Neutrophil (primary cell): ENCODE measurements at regions not wholly inside any gene's neighbourhood (a gene's known extent, or its start where the extent isn't known, plus 50 kb on each side); places are given as distances from the start of the nearest gene placed in this dataset.
"Not testable (repeated sequence)": the region's sequence is repeated elsewhere in the genome, so short reads cannot be mapped to it uniquely, and the experiment has no call there.

Source experiments
- H3K27ac ChIP-seq: fragments of 200-600 bp; sonication (generic); 2 replicates; pipeline ENCODE4 v1.5.1; 2016; ENCODE audit warnings: mild to moderate bottlenecking, moderate library complexity
- H3K27me3 ChIP-seq: fragments of 200-600 bp; sonication (generic); 2 replicates; pipeline ENCODE4 v1.6.0; 2016; ENCODE audit warnings: mild to moderate bottlenecking
- H3K36me3 ChIP-seq: fragments of 200-600 bp; sonication (generic); 2 replicates; pipeline ENCODE4 v1.5.1; 2017
- H3K4me1 ChIP-seq, 2 experiments: fragments of 200-600 bp in 1 of 2; sonication (generic) in 1 of 2; 1 replicate in 1 of 2; 2 replicates in 1 of 2; pipeline versions ENCODE4 v1.5.1 to v1.6.1; 2013 to 2016; ENCODE audit warnings: low read depth in 1 of 2, low read length in 1 of 2, mild to moderate bottlenecking in 1 of 2, moderate library complexity in 1 of 2; ENCODE audit not compliant: control insufficient read depth in 1 of 2, insufficient read depth in 1 of 2
- H3K4me3 ChIP-seq, 2 experiments: fragments of 200-600 bp in 1 of 2; sonication (generic) in 1 of 2; 1 replicate in 1 of 2; 2 replicates in 1 of 2; pipeline ENCODE4 v1.5.1; 2013 to 2016; ENCODE audit warnings: low read depth in 1 of 2, low read length in 1 of 2, mild to moderate bottlenecking in 1 of 2, moderate library complexity in 1 of 2
- H3K9me3 ChIP-seq: fragments of 200-600 bp; sonication (generic); 2 replicates; pipeline ENCODE4 v1.5.1; 2016
- TF ChIP-seq, protein P1 (sequence below): fragments of 200-600 bp; sonication (generic); IDR thresholded peaks from 2 replicates; pipeline ENCODE4 v1.5.1; 2016; ENCODE audit warnings: antibody characterized with exemption

- Histone ChIP-seq H3K36me3 (no peaks in the 10 kb centered on the region), H3K9me3 (no peaks in the 10 kb centered on the region), H3K4me1 (no peaks in the 10 kb centered on the region), H3K27ac (no peak overlapping the region), H3K4me3 (no peak overlapping the region), H3K27me3 (no peaks in the 10 kb centered on the region)
- TF ChIP-seq, protein P1, sequence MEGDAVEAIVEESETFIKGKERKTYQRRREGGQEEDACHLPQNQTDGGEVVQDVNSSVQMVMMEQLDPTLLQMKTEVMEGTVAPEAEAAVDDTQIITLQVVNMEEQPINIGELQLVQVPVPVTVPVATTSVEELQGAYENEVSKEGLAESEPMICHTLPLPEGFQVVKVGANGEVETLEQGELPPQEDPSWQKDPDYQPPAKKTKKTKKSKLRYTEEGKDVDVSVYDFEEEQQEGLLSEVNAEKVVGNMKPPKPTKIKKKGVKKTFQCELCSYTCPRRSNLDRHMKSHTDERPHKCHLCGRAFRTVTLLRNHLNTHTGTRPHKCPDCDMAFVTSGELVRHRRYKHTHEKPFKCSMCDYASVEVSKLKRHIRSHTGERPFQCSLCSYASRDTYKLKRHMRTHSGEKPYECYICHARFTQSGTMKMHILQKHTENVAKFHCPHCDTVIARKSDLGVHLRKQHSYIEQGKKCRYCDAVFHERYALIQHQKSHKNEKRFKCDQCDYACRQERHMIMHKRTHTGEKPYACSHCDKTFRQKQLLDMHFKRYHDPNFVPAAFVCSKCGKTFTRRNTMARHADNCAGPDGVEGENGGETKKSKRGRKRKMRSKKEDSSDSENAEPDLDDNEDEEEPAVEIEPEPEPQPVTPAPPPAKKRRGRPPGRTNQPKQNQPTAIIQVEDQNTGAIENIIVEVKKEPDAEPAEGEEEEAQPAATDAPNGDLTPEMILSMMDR, result no peak
Observed at GRCh38 chr18:40250236-40250635, 1704.8 kb upstream of the PIK3C3 start.

DNA sequence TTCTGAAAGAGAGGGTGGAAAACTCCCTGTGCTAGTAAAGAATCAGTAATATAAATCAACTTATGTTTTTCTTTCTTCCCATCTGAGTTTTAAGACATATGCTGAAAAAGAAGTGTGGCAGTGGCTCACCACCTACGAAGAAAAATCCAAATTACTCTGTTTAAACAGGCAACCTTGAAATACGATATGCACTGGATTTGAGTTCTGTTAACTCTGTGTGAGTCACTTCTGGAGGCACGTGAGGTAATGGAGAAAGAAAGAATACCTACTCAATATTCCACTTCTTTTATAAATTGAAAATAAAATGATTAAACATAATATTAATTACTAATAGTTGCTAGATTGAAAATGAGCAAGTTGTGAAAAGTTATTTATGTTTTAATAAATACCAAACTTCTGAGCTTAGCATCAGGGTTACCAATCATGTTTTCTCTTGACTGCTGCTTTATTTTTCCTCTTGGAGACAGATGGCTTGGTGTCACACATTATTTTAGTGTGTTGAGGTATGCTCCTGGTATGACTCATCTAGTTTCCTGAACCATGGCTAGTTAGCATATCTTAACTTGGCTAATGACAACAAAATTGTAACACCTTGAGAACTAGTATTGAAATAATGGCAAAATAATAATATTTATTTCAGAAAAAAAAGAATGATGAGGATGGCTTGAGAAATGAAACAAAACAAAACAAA lies 1705.5 kb upstream of the PIK3C3 start:
- TF ChIP-seq, protein P1, result no peak

GRCh38 chr18:40245612-40246011 lies 1709.4 kb upstream of the PIK3C3 start:
- H3K36me3 ChIP-seq, H3K4me1 ChIP-seq, H3K27me3 ChIP-seq, H3K27ac ChIP-seq, H3K9me3 ChIP-seq, H3K4me3 ChIP-seq: not testable (repeated sequence)

More for the DNA sequence above, 1705.5 kb upstream of the PIK3C3 start:
- no peak overlapping the region for H3K27ac ChIP-seq
- H3K36me3 ChIP-seq, result no peaks in the 10 kb centered on the region
- no peaks in the 10 kb centered on the region for H3K9me3 ChIP-seq
- no peak overlapping the region for H3K4me3 ChIP-seq
- H3K4me1 ChIP-seq, result no peaks in the 10 kb centered on the region
- H3K27me3 ChIP-seq, result no peaks in the 10 kb centered on the region

DNA sequence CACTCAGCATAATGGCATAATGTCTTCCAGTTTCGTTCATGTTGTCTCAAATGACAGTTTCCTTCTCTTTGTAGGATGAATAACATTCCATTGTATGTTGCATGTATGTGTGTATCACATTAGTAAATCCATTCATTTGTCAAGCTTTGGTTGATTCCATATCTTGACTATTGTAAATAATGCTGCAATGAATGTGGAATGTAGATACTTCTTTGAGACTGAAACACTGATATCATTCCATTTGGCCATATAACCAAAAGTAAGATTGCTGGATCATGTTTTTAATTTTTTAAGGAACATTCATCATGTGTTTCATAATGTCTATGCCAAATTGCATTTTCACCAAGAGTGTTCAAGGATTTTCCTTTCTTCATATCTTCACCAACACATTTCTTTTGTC lies 1711.4 kb upstream of the PIK3C3 start:
- TF ChIP-seq, protein P1, result no peak

DNA sequence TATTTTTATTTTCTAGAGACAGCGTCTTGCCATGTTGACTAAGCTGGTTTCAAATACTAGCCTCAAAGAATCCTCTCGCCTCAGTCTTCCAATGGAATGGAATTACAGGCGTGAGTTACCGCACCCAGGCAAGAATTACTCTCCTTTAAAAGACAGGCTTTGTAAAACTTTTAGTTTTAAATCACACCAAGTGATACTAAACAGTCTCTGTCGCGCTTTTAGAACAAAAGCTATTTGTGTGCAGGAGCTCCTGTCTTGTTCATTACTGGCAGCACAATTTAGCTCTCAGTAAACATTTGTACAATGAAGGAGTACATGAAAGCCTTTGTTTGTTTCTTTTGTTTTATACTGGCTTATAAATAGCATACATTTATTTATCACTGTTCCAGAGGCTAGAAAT lies 1719.2 kb upstream of the PIK3C3 start:
- no peaks in the 10 kb centered on the region for H3K4me1 ChIP-seq
- no peak overlapping the region for H3K27ac ChIP-seq
- no peaks in the 10 kb centered on the region for H3K9me3 ChIP-seq
- no peak overlapping the region for H3K4me3 ChIP-seq
- TF ChIP-seq, protein P1, result no peak
- H3K27me3 ChIP-seq, result no peaks in the 10 kb centered on the region
- no peaks in the 10 kb centered on the region for H3K36me3 ChIP-seq

More for the DNA sequence above, 1711.4 kb upstream of the PIK3C3 start:
- Histone ChIP-seq H3K4me3 (no peak overlapping the region), H3K27me3 (no peaks in the 10 kb centered on the region), H3K4me1 (no peaks in the 10 kb centered on the region), H3K9me3 (no peaks in the 10 kb centered on the region), H3K27ac (no peak overlapping the region), H3K36me3 (no peaks in the 10 kb centered on the region)

GRCh38 chr18:40235323-40235722 lies 1719.7 kb upstream of the PIK3C3 start:
- Histone ChIP-seq H3K27me3 (no peaks in the 10 kb centered on the region), H3K27ac (no peak overlapping the region), H3K4me3 (no peak overlapping the region), H3K4me1 (no peaks in the 10 kb centered on the region), H3K36me3 (no peaks in the 10 kb centered on the region), H3K9me3 (no peaks in the 10 kb centered on the region)
- TF ChIP-seq, protein P1, result no peak
